H9 (cell line): ENCODE measurements at regions not wholly inside any gene's neighbourhood (a gene's known extent, or its start where the extent isn't known, plus 50 kb on each side); places are given as distances from the start of the nearest gene placed in this dataset.

ENCODE experiments used
- DNase-seq: peaks from one replicate; pipeline ENCODE4 v3.0.0-alpha.2; 2017
- H2AFZ ChIP-seq: one replicate; pipeline ENCODE4 v1.6.1; 2013; ENCODE audit warnings: mild to moderate bottlenecking, low read length, control low read depth, moderate library complexity
- H2AK5ac ChIP-seq: 2 replicates; pipeline ENCODE4 v1.6.1; 2013; ENCODE audit warnings: low read length, control low read depth, mixed read lengths; ENCODE audit not compliant: insufficient read length
- H2BK120ac ChIP-seq: one replicate; pipeline ENCODE4 v1.6.1; 2013; ENCODE audit warnings: low read depth, mild to moderate bottlenecking, low read length, control low read depth, inconsistent platforms; ENCODE audit not compliant: poor library complexity, severe bottlenecking
- H2BK12ac ChIP-seq: 2 replicates; pipeline ENCODE4 v1.6.1; 2013; ENCODE audit warnings: low read length, control low read depth, mixed read lengths, low read depth; ENCODE audit not compliant: insufficient read length
- H2BK15ac ChIP-seq: 2 replicates; pipeline ENCODE4 v1.6.1; 2013; ENCODE audit warnings: low read depth, low read length, control low read depth
- H2BK20ac ChIP-seq: one replicate; pipeline ENCODE4 v1.6.1; 2013; ENCODE audit warnings: low read depth, mild to moderate bottlenecking, low read length, control low read depth, inconsistent platforms; ENCODE audit not compliant: poor library complexity, severe bottlenecking
- H2BK5ac ChIP-seq: 2 replicates; pipeline ENCODE4 v1.6.1; 2013; ENCODE audit warnings: low read length, control low read depth, mixed read lengths; ENCODE audit not compliant: insufficient read length
- H3K14ac ChIP-seq: 2 replicates; pipeline ENCODE4 v1.6.1; 2013; ENCODE audit warnings: low read length, control low read depth; ENCODE audit not compliant: insufficient read depth
- H3K18ac ChIP-seq: 2 replicates; pipeline ENCODE4 v1.6.1; 2013; ENCODE audit warnings: low read depth, mild to moderate bottlenecking, mixed read lengths, low read length, control low read depth; ENCODE audit not compliant: insufficient read length
- H3K23ac ChIP-seq: 2 replicates; pipeline ENCODE4 v1.6.1; 2013; ENCODE audit warnings: low read length, control low read depth, mixed read lengths, low read depth; ENCODE audit not compliant: insufficient read length
- H3K23me2 ChIP-seq: 2 replicates; pipeline ENCODE4 v1.6.1; 2013; ENCODE audit warnings: low read depth, mild to moderate bottlenecking, mixed read lengths, low read length, control low read depth; ENCODE audit not compliant: insufficient read length, poor library complexity, severe bottlenecking
- H3K27ac ChIP-seq: 2 replicates; pipeline ENCODE4 v1.5.1; 2013; ENCODE audit warnings: low read length, control low read depth, mixed read lengths, low read depth; ENCODE audit not compliant: insufficient read length
- H3K27me3 ChIP-seq: 2 replicates; pipeline ENCODE4 v1.6.1; 2013; ENCODE audit warnings: low read length, control low read depth, inconsistent platforms; ENCODE audit not compliant: insufficient read depth
- H3K4ac ChIP-seq: 2 replicates; pipeline ENCODE4 v1.6.1; 2013; ENCODE audit warnings: low read depth, mild to moderate bottlenecking, control low read depth, inconsistent platforms, low read length, moderate library complexity
- H3K4me1 ChIP-seq: 2 replicates; pipeline ENCODE4 v1.6.1; 2013; ENCODE audit warnings: low read length, control low read depth, inconsistent platforms; ENCODE audit not compliant: insufficient read depth
- H3K4me2 ChIP-seq: 2 replicates; pipeline ENCODE4 v1.6.1; 2013; ENCODE audit warnings: low read length, control low read depth, mixed read lengths; ENCODE audit not compliant: insufficient read length, insufficient read depth
- H3K56ac ChIP-seq: 2 replicates; pipeline ENCODE4 v1.6.1; 2013; ENCODE audit warnings: low read depth, mild to moderate bottlenecking, mixed read lengths, low read length, control low read depth; ENCODE audit not compliant: insufficient read length
- H3K79me1 ChIP-seq: 2 replicates; pipeline ENCODE4 v1.6.1; 2013; ENCODE audit warnings: low read depth, mild to moderate bottlenecking, moderate library complexity, low read length, control low read depth, inconsistent platforms; ENCODE audit not compliant: insufficient read depth, poor library complexity, severe bottlenecking
- H3K79me2 ChIP-seq: 2 replicates; pipeline ENCODE4 v1.6.1; 2013; ENCODE audit warnings: low read length, control low read depth, inconsistent platforms; ENCODE audit not compliant: insufficient read depth
- H3K9ac ChIP-seq: 2 replicates; pipeline ENCODE4 v1.6.1; 2013; ENCODE audit warnings: low read length, control low read depth, mixed read lengths; ENCODE audit not compliant: insufficient read length; ENCODE audit errors: extremely low read depth
- H3K9me3 ChIP-seq: one replicate; pipeline ENCODE4 v1.6.1; 2013; ENCODE audit warnings: low read depth, low read length, inconsistent platforms; ENCODE audit not compliant: control insufficient read depth
- H3T11ph ChIP-seq: one replicate; pipeline ENCODE4 v1.6.1; 2013; ENCODE audit warnings: mild to moderate bottlenecking, low read length, control low read depth, inconsistent platforms
- H4K20me1 ChIP-seq: one replicate; pipeline ENCODE4 v1.6.1; 2013; ENCODE audit not compliant: control insufficient read depth, insufficient read length, insufficient read depth
- H4K5ac ChIP-seq: 2 replicates; pipeline ENCODE4 v1.6.1; 2013; ENCODE audit warnings: low read depth, mild to moderate bottlenecking, mixed read lengths, low read length, control low read depth; ENCODE audit not compliant: insufficient read length
- H4K8ac ChIP-seq: replicated peaks from 2 replicates; pipeline ENCODE4 v1.6.1; 2013; ENCODE audit warnings: low read length, control low read depth, mixed read lengths, low read depth; ENCODE audit not compliant: insufficient read length
- H4K91ac ChIP-seq: 2 replicates; pipeline ENCODE4 v1.6.1; 2013; ENCODE audit warnings: low read depth, mild to moderate bottlenecking, moderate library complexity, mixed read lengths, low read length, control low read depth; ENCODE audit not compliant: insufficient read length
- H3K27ac Mint-ChIP-seq, 3 experiments: 2 replicates in 2 of 3; 3 replicates in 1 of 3; pipeline ENCODE4 v1.8.0; 2020 to 2021; ENCODE audit warnings: mixed read lengths in 3 of 3, mild to moderate bottlenecking in 1 of 3, moderate library complexity in 1 of 3
- H3K27me3 Mint-ChIP-seq: 2 replicates; pipeline ENCODE4 v1.8.0; 2021; ENCODE audit warnings: low read depth, mild to moderate bottlenecking, moderate library complexity, mixed read lengths
- H3K36me3 Mint-ChIP-seq, 3 experiments: 2 replicates in 2 of 3; 3 replicates in 1 of 3; pipeline ENCODE4 v1.8.0; 2020 to 2021; ENCODE audit warnings: low read depth in 3 of 3, mixed read lengths in 3 of 3; ENCODE audit not compliant: insufficient read depth in 1 of 3
- H3K4me1 Mint-ChIP-seq, 2 experiments: 2 replicates each; pipeline ENCODE4 v1.8.0; 2020; ENCODE audit warnings: mixed read lengths in 2 of 2
- H3K4me3 Mint-ChIP-seq, 2 experiments: 2 replicates in 1 of 2; 3 replicates in 1 of 2; pipeline ENCODE4 v1.8.0; 2020 to 2021; ENCODE audit warnings: mild to moderate bottlenecking in 2 of 2, mixed read lengths in 2 of 2, moderate library complexity in 1 of 2
- H3K9me3 Mint-ChIP-seq, 2 experiments: 2 replicates in 1 of 2; 3 replicates in 1 of 2; pipeline ENCODE4 v1.8.0; 2020; ENCODE audit warnings: mild to moderate bottlenecking in 2 of 2, mixed read lengths in 2 of 2, moderate library complexity in 1 of 2
- WGBS: extraction: QIAGEN DNeasy Blood & Tissue Kit; methylation state at CpG from one replicate; pipeline ENCODE4 v1.1.7; 2013; ENCODE audit warnings: missing lambda C conversion rate, low lambda C conversion rate, mixed read lengths; ENCODE audit not compliant: insufficient read length; ENCODE audit errors: extremely low coverage; 5-methylcytosine and 5-hydroxymethylcytosine counted together
- TF ChIP-seq, protein P1 (sequence below): fragments of 200-600 bp; sonication (generic); conservative IDR thresholded peaks from 3 replicates; pipeline ENCODE4 v1.8.0; 2021; ENCODE audit warnings: antibody characterized with exemption, mild to moderate bottlenecking

DNA sequence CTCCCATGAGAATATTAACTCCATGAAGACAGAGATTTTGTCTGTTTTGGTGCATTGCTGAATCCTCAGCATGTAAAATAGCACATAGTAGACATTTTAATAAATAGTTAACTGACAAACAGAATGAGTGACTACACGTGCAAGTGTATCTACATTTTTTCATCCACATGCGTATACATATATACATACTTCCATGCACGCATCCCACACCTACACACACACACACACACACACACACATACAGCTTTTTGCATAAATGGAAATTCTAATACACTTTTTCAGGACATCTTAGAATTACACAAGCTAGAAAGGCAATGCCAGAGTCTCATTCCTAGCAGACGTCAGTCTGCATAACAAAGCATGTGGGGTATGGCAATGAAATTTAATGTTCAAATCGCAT lies 139.7 kb upstream of the LRFN2 start:
- no peak overlapping the region for H3K4me2 ChIP-seq
- H2AK5ac ChIP-seq, result no peak overlapping the region
- Mint-ChIP-seq H3K4me3 (no peak overlapping the region), H3K9me3 (no peaks in the 10 kb centered on the region), H3K36me3 (no peaks in the 10 kb centered on the region), H3K27me3 (no peaks in the 10 kb centered on the region), H3K4me1 (peaks cover 25 to 29% of the 10 kb centered on the region in 2 experiments), H3K27ac (no peak overlapping the region)
- no peak overlapping the region for H3K56ac ChIP-seq
- H3K23ac ChIP-seq, result no peak overlapping the region
- H3K4ac ChIP-seq, result no peak overlapping the region
- no peaks in the 10 kb centered on the region for H4K20me1 ChIP-seq
- no CpG with 5 or more reads among the region's 5 CpGs for WGBS
- H2BK15ac ChIP-seq, result no peak overlapping the region
- no peak overlapping the region for H3K27ac ChIP-seq
- H3T11ph ChIP-seq, result no peak overlapping the region
- H3K14ac ChIP-seq, result no peak overlapping the region
- H3K9ac ChIP-seq, result no peak overlapping the region
- H3K27me3 ChIP-seq, result no peaks in the 10 kb centered on the region
- H4K5ac ChIP-seq, result no peak overlapping the region
- no peaks in the 10 kb centered on the region for H3K79me2 ChIP-seq
- H2BK5ac ChIP-seq, result no peak overlapping the region
- no peak overlapping the region for H2AFZ ChIP-seq
- H3K23me2 ChIP-seq, result no peaks in the 10 kb centered on the region
- no peaks in the 10 kb centered on the region for H3K79me1 ChIP-seq
- no peak overlapping the region for H3K18ac ChIP-seq
- H2BK20ac ChIP-seq, result no peak overlapping the region
- TF ChIP-seq, protein P1, sequence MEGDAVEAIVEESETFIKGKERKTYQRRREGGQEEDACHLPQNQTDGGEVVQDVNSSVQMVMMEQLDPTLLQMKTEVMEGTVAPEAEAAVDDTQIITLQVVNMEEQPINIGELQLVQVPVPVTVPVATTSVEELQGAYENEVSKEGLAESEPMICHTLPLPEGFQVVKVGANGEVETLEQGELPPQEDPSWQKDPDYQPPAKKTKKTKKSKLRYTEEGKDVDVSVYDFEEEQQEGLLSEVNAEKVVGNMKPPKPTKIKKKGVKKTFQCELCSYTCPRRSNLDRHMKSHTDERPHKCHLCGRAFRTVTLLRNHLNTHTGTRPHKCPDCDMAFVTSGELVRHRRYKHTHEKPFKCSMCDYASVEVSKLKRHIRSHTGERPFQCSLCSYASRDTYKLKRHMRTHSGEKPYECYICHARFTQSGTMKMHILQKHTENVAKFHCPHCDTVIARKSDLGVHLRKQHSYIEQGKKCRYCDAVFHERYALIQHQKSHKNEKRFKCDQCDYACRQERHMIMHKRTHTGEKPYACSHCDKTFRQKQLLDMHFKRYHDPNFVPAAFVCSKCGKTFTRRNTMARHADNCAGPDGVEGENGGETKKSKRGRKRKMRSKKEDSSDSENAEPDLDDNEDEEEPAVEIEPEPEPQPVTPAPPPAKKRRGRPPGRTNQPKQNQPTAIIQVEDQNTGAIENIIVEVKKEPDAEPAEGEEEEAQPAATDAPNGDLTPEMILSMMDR, result no peak
- no peak overlapping the region for H4K91ac ChIP-seq
- peaks cover 4% of the 10 kb centered on the region; the same call in 1 of the 2 replicates for H3K4me1 ChIP-seq
- no peak overlapping the region for H4K8ac ChIP-seq
- no peaks in the 10 kb centered on the region for H3K9me3 ChIP-seq
- no peak for DNase-seq
- no peak overlapping the region for H2BK12ac ChIP-seq
- H2BK120ac ChIP-seq, result peak overlapping the region; percentile 42
